ENCODE measurements at regions not wholly inside any gene's neighbourhood (a gene's known extent, or its start where the extent isn't known, plus 50 kb on each side); places are given as distances from the start of the nearest gene placed in this dataset.
A peak's percentile ranks its signal among the peaks of the same experiment; 100 is the strongest.
"Not testable (repeated sequence)": the region's sequence is repeated elsewhere in the genome, so short reads cannot be mapped to it uniquely, and the experiment has no call there.

DNA sequence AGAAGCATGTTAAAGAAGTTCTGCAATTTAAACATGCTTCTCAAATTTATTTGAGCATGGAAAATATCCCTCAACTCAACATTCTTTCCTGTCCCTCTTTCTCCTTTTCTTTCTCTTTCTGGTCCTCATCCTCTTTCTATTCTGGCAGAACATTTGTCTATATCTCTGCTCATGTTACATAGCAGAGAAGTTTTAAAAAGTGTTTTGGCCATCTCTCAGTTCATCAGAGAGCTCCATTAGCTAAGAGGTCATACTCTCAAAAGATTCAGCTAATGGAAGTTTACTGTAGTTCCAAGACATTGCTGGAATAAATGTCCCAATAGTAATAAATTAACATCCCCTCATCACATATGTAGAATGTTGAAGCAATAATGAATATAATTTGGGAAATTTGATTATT lies 53.5 kb downstream of the XCL2 start:
- no peak for DNase-seq

DNA sequence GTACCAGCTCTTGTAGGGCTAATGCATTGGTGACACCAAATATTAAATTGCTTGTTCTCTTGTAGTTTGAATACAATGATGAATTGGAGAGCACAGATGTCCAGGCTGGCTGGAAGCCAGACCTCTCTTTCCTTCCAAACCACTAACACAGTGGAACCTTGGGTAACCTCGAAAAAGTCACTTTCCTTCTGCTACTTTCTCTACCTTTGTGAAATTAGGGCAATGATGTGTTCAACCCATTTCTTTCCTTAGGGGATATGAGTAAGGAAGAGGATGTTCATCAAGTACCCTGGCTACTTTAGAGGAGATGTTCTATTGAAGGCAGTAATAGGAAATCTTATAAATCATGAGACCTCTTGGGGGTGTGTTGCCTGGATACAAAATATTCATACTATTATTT lies 55.7 kb downstream of the XCL2 start:
- DNase-seq = no peak

DNA sequence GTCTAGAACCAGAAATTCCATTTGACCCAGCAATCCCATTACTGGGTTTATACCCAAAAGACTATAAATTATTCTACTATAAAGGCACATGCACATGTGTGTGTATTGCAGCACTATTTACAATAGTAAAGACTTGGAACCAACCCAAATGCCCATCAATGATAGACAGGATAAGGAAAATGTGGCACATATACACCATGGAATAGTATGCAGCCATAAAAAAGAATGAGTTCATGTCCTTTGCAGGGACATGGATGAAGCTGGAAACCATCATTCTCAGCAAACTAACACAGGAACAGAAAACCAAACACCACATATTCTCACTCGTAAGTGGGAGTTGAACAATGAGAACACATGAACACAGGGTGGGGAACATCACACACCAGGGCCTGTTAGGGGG lies 57.0 kb downstream of the XCL2 start:
- not testable (repeated sequence) for DNase-seq

DNA sequence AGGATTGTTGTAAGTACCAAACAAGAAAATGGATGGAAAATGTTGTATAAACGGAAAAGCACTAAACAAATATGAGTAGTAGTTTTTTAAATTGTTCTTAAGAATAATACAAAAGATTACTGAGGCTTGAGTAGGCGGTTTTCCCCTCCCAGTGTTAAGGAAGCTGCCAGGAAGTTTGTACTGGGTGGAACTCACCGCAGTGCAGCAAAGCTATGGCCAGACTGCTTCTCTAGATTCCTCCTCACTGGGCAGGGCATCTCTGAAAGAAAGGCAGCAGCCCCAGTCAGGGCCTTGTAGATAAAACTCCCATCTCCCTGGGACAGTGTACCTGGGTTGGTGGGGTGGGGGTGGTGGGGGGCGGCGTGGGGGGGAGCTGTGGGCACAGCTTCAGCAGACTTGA lies 58.7 kb downstream of the XCL2 start:
- DNase-seq = no peak

- no peak for DNase-seq
Measured at GRCh38 chr1:168484083-168484482, 59.7 kb downstream of the XCL2 start.

GRCh38 chr1:168483539-168483938 lies 60.3 kb downstream of the XCL2 start:
- DNase-seq = no peak

DNA sequence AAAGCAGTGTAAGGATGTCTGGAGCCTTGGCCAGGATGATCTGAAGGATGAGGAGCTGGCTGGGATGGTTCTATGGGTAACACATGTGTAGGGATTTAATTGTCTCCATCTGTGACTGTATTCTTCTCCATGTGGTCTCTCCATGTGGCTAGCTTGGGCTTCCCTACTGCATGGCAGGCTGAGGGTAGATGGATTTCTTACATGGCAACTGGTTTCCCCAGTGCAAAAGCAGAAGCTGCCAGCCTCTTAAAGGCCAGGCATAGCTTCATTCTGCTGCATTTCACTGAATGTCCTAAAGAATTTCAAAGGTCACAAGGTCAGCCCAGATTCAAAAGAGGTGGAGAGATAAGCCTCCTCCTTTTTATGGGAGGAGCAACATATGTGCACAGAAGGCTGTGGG lies 61.7 kb downstream of the XCL2 start:
- DNase-seq = no peak

DNA sequence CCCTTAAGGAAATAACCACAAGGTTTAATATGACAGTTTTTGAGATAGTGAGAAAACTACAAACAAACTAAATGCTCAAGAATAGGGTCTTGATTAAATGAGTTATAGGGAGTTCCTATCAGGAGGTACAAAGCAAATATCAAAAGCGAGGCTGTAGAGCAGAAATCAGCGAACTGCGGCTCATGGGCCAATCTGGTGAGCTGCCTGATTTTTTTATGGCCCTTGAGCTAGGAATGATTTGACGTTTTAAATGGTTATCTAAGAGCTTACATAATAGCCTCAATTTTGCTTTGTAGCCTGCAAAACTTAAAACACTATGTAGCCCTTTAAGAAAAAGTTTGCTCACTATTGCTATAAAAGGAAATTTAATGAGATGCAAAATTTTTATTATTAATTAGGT lies 62.2 kb downstream of the XCL2 start:
- no peak for DNase-seq

- no peak for DNase-seq
Measured at GRCh38 chr1:168480997-168481396, 62.8 kb downstream of the XCL2 start.

GRCh38 chr1:168477792-168478191 lies 66.0 kb downstream of the XCL2 start:
- DNase-seq = no peak

DNA sequence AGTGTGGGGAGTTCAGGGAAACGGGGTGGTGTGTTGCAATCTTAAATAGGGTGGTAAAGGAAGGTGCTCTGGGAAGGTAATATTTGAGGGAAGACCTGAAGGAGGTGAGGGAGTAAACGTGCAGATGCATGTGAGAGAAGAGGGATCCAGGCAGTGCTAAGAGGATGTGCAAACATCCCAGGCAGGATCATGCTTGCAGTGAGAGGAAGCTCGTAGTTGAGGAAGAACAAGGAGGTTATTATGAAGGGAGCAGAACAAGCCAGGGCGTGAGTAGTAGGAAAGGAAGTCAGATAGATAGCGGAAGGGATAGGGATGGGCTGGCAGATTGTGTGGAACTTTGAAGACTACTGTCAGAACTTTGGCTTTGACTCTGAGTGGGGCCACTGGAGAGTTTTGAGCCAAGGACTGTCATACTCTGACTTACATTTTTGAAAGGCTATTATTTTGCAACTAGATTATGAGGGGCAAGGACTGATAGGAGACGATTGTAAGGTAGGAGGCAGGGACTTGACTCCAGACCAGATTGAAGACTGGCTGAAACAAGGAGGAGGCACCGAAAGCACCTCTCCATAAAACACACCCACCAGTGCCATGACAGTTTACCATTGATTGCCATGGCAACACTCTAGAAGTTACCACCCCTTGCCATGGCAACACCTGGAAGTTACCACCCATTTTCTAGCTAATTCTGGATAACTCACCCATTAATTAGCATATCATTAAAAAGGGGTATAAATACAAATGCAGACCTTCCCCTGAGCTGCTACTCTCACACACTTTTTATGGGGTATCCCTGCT lies 67.0 kb downstream of the XCL2 start:
- DNase-seq = no peak

DNA sequence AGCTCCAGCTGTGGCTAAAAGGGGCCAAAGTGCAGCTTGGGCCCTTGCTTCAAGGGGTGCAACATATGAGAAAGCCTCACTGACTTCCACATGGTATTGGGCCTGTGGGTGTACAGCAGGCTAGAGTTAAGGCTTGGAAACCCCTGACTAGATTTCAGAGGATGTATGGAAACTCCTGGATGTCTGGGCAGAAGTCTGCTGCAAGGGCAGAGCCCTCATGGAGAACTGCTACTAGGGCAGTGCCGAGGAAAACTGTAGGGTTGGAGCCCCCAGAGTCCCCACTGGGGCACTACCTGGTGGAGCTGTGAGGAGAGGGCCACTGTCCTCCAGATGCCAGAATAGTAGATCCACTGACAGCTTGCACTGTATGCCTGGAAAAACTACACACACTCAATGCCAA lies 69.5 kb downstream of the XCL2 start:
- no peak for DNase-seq

DNA sequence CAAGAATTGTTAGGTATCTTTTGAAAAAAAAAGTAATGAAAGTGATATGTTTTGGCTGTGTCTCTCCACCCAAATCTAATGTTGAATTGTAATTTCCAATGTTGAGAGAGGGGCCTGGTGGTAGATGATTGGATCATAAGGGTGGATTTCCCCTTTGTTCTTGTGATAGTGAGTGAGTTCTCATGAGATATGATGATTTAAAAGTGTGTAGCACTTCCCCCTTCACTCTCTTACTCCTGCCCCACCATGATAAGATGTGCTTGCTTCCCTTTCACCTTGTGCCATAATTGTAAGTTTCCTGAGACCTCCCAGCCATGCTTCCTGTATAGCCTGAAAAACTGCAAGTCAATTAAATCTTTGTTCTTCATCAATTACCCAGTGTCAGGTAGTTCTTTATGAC lies 70.7 kb downstream of the XCL2 start:
- DNase-seq = no peak

DNA sequence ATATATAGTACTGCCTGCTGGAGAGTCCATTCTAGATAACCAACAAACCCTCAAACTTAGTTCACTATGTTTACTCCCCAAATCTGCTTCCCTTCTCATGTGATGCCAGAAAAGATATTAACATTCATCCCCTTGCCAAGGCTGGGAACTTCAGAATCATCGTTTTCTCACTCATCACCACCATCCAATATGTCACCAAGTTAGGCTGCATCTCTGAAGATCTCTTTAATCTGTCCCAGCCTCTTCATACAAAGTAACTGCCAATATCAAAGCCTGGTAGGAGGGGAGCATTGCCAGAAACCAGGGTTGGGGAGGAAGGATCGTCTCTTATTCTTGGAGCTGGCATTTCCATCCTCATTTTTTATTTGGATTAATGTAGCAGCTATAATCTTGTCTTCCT lies 71.6 kb downstream of the XCL2 start:
- no peak for DNase-seq

DNA sequence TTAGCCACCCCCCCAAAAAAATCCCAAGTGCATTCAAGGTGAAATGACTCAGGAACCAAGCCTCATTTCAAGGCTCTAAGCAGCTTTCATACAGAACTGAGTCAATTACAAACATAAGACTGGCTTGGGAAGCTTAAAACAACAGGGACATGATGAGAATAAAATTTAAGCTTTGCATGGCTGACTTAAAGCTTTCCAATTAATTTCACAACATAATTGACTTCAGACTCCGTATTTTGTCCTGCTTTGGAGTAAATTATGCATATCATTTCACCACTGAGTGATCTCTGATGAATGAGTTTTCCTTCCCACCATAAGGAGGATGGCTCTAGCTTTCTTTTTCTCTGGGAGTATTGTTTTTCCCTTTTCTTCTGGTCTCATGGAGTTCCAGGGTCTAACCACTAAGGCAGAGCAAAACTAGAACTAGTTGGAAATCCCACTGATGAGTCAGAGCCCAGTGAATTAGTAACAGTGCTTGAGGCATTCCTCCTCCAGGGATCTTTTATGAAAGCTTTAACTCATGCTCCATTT lies 72.8 kb downstream of the XCL2 start:
- no peak for DNase-seq

DNA sequence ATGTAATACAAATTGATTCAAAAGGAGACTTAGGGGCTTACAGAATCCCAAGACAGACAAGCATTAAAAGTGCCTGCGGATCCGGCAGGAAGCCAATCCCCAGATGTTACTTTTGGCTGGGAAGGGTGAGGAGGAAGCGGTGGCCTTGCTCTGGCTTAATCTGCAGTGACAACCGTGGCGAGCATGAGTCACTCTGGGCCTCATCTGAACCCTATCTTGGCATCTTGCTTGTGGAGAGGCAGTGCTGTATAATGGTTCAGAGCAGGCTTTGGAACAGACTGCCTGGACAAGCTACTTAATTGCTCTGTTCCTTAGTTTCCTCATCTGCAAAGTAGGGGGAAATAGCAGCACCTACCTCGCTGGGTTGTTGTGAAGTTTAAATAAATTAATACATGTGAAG lies 74.1 kb downstream of the XCL2 start:
- peak; percentile 58 to 64 for DNase-seq

DNA sequence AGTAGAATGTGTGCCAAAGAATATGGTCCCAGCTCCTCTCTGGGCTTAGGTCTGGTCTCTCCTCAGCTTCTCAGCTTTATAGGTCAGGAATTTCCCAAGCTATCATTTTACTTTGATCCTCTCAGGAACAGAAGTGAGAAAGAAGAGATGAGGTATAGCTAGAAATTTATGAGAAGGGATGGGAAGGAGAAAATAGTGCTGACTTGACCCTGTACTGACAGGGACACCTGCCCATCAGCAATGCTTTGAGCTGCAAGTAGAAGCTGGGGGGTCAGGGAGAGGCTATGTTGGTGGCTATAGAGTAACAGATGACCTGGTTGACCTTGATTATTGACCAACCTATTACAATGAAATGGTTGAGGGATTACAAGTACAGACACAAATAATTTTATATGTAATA lies 75.0 kb downstream of the XCL2 start:
- DNase-seq = no peak

GRCh38 chr1:168468042-168468809 lies 75.6 kb downstream of the XCL2 start:
- no peak for DNase-seq

DNA sequence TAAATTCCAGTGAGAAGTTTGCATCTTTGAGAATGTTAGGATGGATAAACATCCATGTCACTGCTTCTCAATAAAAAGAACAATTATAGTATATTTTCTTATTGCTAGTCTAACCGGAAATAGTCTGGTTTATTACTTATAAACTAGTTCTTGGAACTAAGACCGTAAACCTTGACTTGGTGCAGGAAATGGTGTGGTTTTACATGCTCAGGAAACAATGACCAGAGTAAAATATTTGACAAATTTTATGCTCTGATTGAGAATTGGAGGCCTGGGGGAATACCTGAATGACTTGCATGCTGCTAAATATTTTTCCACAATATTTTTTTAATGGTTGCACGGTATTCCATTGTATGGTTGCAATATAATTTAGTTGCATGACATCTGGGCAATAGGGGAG lies 76.3 kb downstream of the XCL2 start:
- no peak for DNase-seq

- no peak for DNase-seq
Measured at GRCh38 chr1:168466714-168467131, 77.1 kb downstream of the XCL2 start.

DNA sequence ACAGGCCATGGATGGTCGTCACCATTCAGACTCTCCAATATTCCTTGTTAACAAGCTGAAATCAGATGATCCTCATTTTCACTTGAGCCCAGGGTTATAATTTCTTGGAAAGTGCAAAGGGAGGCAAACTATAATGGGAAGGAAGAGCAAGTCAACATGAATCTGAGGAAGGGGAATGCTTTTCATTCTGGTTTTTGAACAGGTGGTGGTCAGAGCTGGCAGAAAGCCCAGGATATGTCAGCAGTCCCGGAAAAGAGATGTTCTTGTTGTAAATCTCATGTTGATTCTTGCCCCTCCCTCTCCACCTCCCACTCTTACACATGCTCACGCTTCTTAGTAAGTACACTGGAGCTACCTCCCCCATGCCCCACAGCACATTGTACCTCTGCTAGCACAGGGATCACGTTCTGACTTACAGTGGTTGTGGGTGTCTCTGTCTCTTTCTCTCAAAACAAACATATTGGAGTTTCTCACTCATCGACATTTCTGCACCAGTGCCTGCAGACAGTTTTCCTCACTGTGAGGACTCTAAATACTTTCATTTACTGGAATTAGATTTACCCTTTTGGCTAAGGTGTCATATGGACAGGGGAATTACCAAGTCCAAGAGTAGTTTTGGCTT lies 77.6 kb downstream of the XCL2 start:
- DNase-seq = peak; percentile 52 to 62

GRCh38 chr1:168461108-168461507 lies 82.7 kb downstream of the XCL2 start:
- DNase-seq = not testable (repeated sequence)

- DNase-seq = not testable (repeated sequence)
Measured at GRCh38 chr1:168457296-168457695, 86.5 kb downstream of the XCL2 start.

DNA sequence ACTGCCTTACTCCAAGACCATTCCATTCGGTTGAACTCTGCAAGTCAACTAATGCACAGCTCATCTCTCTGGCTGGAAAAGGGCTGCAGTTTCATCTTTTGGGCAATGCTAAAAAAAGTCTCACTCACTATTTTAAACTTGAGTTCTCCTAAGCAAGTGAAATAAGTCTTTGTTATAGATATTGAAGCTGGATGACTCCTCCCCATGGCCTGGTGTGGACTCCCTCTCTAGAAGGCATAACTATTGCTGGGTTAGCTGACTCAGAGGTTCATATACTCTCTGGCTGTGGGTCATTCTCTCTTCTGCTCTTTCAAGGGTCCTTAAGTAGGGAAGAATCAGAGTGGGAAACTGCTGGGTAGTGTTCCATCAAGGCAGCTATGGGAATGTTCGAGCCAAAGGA lies 88.0 kb downstream of the XCL2 start:
- DNase-seq = no peak
